Activated naive CD4-positive, alpha-beta T cell treated with anti-CD3 and anti-CD28 coated beads, Interleukin-2, amount 50 U/mL, for 16 hours (primary cell): ENCODE measurements at regions not wholly inside any gene's neighbourhood (a gene's known extent, or its start where the extent isn't known, plus 50 kb on each side); places are given as distances from the start of the nearest gene placed in this dataset.

ENCODE experiments used
- DNase-seq: peaks from one replicate; pipeline ENCODE4 v3.0.0-alpha.2; 2020

DNA sequence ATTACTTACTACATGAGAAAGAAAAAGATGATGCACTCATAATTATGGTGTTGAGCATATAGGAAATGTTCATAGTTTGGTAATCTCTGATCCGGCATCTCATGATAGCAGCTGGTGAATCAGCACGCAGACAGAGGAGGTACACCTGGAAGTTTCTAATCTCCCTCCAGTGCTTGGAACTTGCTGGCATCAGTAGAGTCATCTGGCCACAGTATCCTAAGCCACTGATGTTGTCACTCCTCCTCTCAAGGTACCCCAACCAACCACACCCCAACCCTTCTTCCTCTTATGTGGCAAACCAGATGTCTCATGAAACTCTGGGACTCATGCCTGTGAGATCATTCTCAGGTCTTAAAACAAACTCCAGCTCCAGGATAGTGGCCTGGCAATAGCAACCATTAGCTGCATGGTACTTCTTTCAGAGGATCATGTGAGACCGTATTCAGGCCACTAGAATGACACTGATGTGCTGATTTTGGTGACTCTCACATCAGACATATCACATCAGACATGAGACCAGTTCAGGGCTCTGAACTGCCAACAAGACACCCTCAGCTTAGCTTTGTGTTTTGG is 143.0 kb downstream of the RASSF9 start:
- no peak for DNase-seq

GRCh38 chr12:85695097-85695715 is 141.0 kb downstream of the RASSF9 start:
- no peak for DNase-seq

- no peak for DNase-seq
These were observed 139.2 kb downstream of the RASSF9 start for GRCh38 chr12:85697003-85697402.

- DNase-seq = no peak
These were observed 137.3 kb downstream of the RASSF9 start for GRCh38 chr12:85698937-85699336.

DNA sequence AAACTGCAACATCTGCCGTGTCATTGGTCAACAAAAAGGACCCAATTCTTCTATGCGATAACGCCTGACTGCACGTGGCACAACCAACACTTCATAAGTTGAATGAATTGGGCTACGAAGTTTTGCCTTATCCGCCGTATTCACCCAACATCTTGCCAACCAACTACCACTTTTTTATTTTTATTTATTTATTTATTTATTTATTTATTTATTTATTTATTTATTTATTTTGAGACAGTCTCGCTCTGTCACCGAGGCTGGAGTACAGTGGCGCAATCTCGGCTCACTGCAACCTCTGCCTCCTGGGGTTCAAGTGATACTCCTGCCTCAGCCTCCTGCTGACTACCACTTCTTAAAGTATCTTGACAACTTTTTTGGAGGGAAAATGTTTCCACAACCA is 127.4 kb downstream of the RASSF9 start:
- no peak for DNase-seq

DNA sequence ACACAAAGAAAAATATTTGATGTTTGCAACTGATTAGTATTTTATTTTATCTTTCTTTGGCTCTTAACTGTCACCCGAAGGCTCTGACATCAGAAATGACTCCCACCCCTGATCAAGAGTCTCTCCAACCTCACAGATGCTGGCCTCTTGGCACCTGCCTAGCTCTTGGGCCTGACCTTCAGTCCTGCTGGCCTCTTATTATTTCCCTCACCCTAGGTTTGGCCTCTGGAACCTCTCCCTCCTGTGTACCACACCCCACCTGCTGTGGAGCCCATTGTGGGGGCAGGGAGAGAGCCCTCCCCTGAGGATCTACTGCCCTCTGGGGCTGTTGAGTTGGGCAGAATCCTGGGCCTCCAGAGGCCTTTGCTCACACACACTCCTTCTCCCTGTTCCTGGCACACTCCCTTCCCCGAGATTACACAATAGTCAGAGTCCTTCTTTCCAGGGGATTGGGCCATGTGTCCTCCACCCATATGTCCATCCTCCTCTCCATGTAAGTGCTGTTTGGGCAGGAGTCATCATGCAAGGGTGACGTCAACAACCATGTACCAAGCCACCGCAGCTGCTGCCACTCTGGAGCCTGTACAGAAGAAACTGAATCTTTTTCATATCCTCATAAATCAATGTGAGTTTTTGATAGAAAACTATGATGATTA is 124.3 kb downstream of the RASSF9 start:
- DNase-seq = no peak

DNA sequence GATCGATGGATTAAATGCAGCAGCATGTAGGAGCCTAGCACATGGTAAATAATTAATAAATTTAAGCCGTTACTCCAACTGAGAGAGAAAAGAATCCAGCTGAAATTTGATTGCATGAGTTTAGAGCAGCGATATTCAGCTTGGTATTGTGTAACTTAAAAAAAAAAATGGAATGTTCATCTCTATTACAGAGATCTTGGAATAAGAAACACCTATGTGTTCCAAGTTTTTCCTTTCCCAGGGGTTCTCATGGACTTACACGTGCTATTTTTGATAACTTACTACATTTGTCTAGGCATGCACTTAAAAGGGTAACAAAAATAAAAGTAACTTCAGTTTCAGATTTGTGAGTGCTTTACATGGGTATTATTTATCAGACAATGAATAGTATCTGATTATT is 122.8 kb downstream of the RASSF9 start:
- DNase-seq = no peak

DNA sequence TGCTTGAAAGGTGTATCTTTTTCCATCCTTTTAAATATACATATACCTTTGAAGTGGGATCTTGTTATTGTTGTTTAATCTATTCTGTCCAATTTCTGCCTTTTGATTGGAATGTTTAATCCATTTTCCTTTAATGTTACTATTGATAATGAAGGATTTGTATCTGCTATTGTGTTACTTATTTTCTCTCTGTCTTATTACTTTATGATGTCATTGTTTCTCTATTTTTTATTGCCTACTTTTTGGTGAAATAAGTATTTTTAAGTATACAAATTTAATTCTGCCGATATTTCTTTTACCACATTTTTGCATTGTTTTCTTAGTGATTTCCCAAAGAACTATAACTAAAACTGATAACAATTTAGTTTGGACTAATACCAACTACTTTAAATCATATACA is 121.8 kb downstream of the RASSF9 start:
- DNase-seq = no peak

DNA sequence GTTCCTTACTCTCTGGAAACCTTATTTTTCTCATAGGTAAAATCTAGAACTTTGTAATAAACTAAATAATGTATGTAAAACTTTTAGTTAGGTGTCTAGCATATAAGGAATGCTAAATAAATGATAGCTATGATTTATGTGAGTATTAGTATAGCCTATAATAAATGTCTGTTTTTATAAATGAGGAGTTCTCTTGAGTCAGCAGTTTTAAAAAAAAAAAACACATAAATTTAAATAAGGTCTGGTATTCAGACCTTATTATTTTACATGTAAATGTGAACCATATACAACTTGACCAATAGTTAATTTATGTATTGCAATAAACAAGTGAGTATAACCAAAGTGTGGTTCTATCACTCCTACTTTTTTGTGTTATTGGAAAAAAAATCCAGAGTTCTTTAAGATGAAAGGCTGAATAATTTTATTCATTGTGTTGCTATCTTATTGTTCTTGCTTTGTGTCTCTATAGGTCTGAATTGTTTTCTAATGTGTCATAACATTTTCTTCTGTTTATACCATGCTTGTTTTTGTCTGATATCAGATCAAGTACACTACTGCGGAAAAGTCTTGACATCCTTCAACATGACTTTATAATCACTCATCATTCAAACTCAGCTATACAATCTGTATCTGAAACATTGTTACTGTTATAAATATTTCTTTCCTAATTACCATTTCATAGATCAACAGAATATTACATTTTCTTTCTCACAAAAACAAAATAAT is 115.7 kb downstream of the RASSF9 start:
- DNase-seq = no peak

DNA sequence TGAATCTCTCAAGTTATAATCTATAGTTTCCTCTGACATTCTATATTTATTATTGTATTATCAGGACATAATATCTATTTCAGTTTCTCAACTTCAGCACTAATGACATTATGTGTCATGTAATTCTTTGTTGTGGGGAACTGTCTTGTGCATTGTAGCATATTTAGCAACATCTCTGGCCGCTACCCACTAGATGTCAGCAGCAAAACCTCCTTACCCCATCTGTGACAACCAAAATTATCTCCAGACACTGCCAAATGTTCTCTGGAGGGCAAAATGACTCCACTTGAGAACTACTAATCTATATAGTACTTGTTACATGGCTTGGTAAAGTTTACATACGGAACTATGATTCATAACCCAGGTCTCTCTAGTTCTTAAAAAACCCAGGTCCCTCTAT is 110.2 kb downstream of the RASSF9 start:
- no peak for DNase-seq

GRCh38 chr12:85733221-85733840 is 102.9 kb downstream of the RASSF9 start:
- DNase-seq = no peak

- no peak for DNase-seq
These were observed 102.2 kb downstream of the RASSF9 start for GRCh38 chr12:85733984-85734383.

DNA sequence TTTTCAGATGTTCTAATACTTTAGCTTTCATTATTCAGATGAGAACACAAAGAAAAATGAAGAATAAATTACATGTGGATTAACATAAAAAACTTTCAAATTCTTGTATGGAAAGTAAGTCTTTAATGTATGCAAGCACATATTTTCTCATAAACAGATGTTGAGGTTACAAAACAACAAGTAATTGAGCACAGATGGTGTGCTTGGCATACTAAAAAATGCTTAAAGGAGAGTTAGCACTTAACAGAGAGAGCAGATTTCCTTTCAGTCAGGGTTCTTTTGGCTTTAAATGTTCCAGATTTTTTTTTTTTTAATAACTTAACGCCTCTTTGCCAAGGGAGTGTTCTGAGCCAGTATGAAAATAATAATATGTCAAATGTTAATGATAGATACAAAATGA is 96.0 kb downstream of the RASSF9 start:
- no peak for DNase-seq

DNA sequence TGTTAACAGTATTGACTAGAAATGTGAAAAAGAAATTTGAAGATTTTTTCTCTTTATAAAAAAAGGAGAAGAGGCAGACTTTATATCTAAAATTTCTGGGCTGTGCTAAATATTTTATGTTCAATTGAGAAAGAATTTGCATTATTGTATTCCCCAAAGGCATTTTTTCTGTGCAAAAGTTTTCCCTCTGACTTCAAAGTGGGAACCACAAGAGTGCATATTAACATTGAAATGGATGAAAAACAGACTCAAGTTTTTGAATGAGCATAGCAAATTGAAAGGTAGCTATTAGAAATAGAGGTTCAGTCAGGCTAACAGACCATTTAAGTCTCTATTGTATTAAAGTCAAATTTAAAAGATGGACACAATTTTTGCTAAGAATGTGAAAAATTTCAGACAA is 95.2 kb downstream of the RASSF9 start:
- DNase-seq = no peak

GRCh38 chr12:85747941-85748495 is 88.2 kb downstream of the RASSF9 start:
- DNase-seq = no peak
